Kidney (tissue), 13 donors: ENCODE measurements at regions not wholly inside any gene's neighbourhood (a gene's known extent, or its start where the extent isn't known, plus 50 kb on each side); places are given as distances from the start of the nearest gene placed in this dataset.

Experiments
- DNase-seq, 5 donors: peaks; one replicate each; pipeline ENCODE4 v3.0.0-alpha.2; 2013 to 2020
- FAIRE-seq: peaks from 2 replicates; lab custom pipeline; 2012; peaks lifted over from hg19 to GRCh38; lab: Jason Lieb, UNC
- H3K27ac ChIP-seq, 2 donors: one replicate each; pipeline ENCODE4 v1.7.0; 2013; ENCODE audit warnings: low read depth in 2 of 2, low read length in 2 of 2, inconsistent platforms in 1 of 2
- H3K27me3 ChIP-seq: one replicate; pipeline ENCODE4 v1.7.1; 2013; ENCODE audit warnings: low read length, inconsistent platforms; ENCODE audit not compliant: control insufficient read depth, insufficient read depth
- H3K36me3 ChIP-seq, 3 donors: one replicate each; pipeline versions ENCODE4 v1.7.0 to v1.7.1; 2013; ENCODE audit warnings: low read length in 3 of 3, control low read depth in 1 of 3, inconsistent platforms in 1 of 3; ENCODE audit not compliant: insufficient read depth in 3 of 3, control insufficient read depth in 2 of 3
- H3K4me1 ChIP-seq, 3 donors: one replicate each; pipeline versions ENCODE4 v1.7.0 to v1.7.1; 2013; ENCODE audit warnings: low read length in 3 of 3, inconsistent platforms in 1 of 3, low read depth in 1 of 3; ENCODE audit not compliant: control insufficient read depth in 2 of 3, insufficient read depth in 2 of 3
- H3K4me3 ChIP-seq, 3 donors: one replicate each; pipeline versions ENCODE4 v1.7.0 to v1.8.1; 2013; ENCODE audit warnings: low read length in 3 of 3, control low read depth in 1 of 3, inconsistent platforms in 1 of 3
- H3K9ac ChIP-seq, 3 donors: one replicate each; pipeline versions ENCODE4 v1.7.0 to v1.7.1; 2013; ENCODE audit warnings: low read length in 3 of 3, control low read depth in 1 of 3, inconsistent platforms in 1 of 3
- H3K9me3 ChIP-seq, 3 donors: one replicate each; pipeline versions ENCODE4 v1.7.0 to v1.7.1; 2013; ENCODE audit warnings: low read length in 3 of 3, control low read depth in 1 of 3, inconsistent platforms in 1 of 3; ENCODE audit not compliant: control insufficient read depth in 2 of 3, insufficient read depth in 1 of 3
- CTCF ChIP-seq: IDR thresholded peaks from 3 replicates; pipeline ENCODE4 v1.5.1; 2012; ENCODE audit warnings: mild to moderate bottlenecking, moderate library complexity, borderline replicate concordance; ENCODE audit not compliant: insufficient read depth; ENCODE audit errors: extremely low read depth
- intact Hi-C: fragments of 100-400 bp; cut with DNase I; formaldehyde crosslinking; loops from one replicate; pipeline ENCODE4 v1.11.1; 2022
- donor health status: control.
- donor health status: control.
- donor health status: control.
- donor health status: control.
- donor health status: control.
- donor health status: DM: yes; HTN: yes; CAD: no.
- donor health status: Normal renal cell carcinoma (clear cell type).

GRCh38 chr7:137093198-137093597, 224.7 kb downstream of the CHRM2 start:
- Histone ChIP-seq H3K4me1 (no peaks in the 10 kb centered on the region), H3K27ac (no peak overlapping the region), H3K4me3 (no peak overlapping the region), H3K9me3 (no peaks in the 10 kb centered on the region), H3K9ac (no peak overlapping the region), H3K36me3 (no peaks in the 10 kb centered on the region), H3K27me3 (no peaks in the 10 kb centered on the region)
- DNase-seq: no peak
- no peak for FAIRE-seq
- no peak for TF ChIP-seq CTCF
- intact Hi-C loops: no loop called here

- Histone ChIP-seq H3K27ac (no peak overlapping the region), H3K9ac (no peak overlapping the region), H3K9me3 (no peaks in the 10 kb centered on the region), H3K4me1 (no peaks in the 10 kb centered on the region), H3K4me3 (no peak overlapping the region), H3K27me3 (no peaks in the 10 kb centered on the region), H3K36me3 (no peaks in the 10 kb centered on the region)
- DNase-seq: peak in 2 of 5 donors; percentile 13 to 45
- no peak for TF ChIP-seq CTCF
- no peak for FAIRE-seq
- intact Hi-C loops: no loop called here
These were observed 222.9 kb downstream of the CHRM2 start for GRCh38 chr7:137091396-137091795.

DNA sequence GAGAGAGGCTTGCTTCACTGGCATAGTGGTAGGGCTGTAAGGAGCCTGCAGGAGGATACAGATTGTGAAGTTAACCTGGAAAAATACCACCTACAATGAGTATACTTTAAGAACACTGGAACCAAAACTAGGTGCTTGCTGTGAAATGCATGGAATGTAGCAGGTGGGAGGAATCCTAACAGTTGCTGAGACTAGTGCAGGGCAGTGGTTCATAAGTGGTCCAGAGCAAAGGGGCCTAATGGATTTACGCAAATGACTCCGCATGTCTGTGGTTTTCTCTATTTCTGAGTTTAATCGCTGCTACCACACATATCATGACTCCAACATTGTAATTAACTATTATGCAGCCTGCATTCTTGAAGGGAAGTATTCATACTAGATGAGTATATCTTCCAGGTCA, 218.4 kb downstream of the CHRM2 start:
- Histone ChIP-seq H3K4me1 (no peaks in the 10 kb centered on the region), H3K27me3 (no peaks in the 10 kb centered on the region), H3K4me3 (no peak overlapping the region), H3K27ac (no peak overlapping the region), H3K9ac (no peak overlapping the region), H3K36me3 (no peaks in the 10 kb centered on the region), H3K9me3 (no peaks in the 10 kb centered on the region)
- TF ChIP-seq CTCF: no peak
- DNase-seq: no peak
- intact Hi-C loops: no loop called here
- FAIRE-seq: no peak
